Fibroblast of skin of scalp (primary cell): ENCODE measurements at regions not wholly inside any gene's neighbourhood (a gene's known extent, or its start where the extent isn't known, plus 50 kb on each side); places are given as distances from the start of the nearest gene placed in this dataset.

ENCODE experiments used
- DNase-seq: peaks from one replicate; pipeline ENCODE4 v3.0.0-alpha.2; 2013

GRCh38 chr12:107283652-107284051, 190.3 kb upstream of the CRY1 start:
- no peak for DNase-seq

- no peak for DNase-seq
Observed at GRCh38 chr12:107284692-107285091, 191.3 kb upstream of the CRY1 start.

- no peak for DNase-seq
Observed at GRCh38 chr12:107287436-107288413, 194.4 kb upstream of the CRY1 start.

GRCh38 chr12:107288414-107289127, 195.2 kb upstream of the CRY1 start:
- no peak for DNase-seq

- no peak for DNase-seq
Observed at GRCh38 chr12:107291018-107291417, 197.7 kb upstream of the CRY1 start.

- no peak for DNase-seq
Observed at GRCh38 chr12:107296681-107297089, 203.3 kb upstream of the CRY1 start.

GRCh38 chr12:107302649-107303341, 209.4 kb upstream of the CRY1 start:
- DNase-seq: no peak

GRCh38 chr12:107304588-107305532, 211.5 kb upstream of the CRY1 start:
- no peak for DNase-seq

GRCh38 chr12:107306141-107306659, 212.9 kb upstream of the CRY1 start:
- DNase-seq: no peak

- no peak for DNase-seq
Observed at GRCh38 chr12:107308310-107308709, 215.0 kb upstream of the CRY1 start.

GRCh38 chr12:107309020-107309419, 215.7 kb upstream of the CRY1 start:
- DNase-seq: no peak

- no peak for DNase-seq
Observed at GRCh38 chr12:107310621-107311020, 217.3 kb upstream of the CRY1 start.

- DNase-seq: no peak
Observed at GRCh38 chr12:107311682-107312081, 218.3 kb upstream of the CRY1 start.

GRCh38 chr12:107317751-107318555, 224.6 kb upstream of the CRY1 start:
- DNase-seq: peak; percentile 88

GRCh38 chr12:107318556-107318805, 225.1 kb upstream of the CRY1 start:
- DNase-seq: no peak

GRCh38 chr12:107318806-107319532, 225.6 kb upstream of the CRY1 start:
- peak; percentile 51 for DNase-seq

GRCh38 chr12:107319533-107320032, 226.2 kb upstream of the CRY1 start:
- no peak for DNase-seq

GRCh38 chr12:107320033-107320928, 226.9 kb upstream of the CRY1 start:
- peak; percentile 28 for DNase-seq
